ENCODE measurements at regions not wholly inside any gene's neighbourhood (a gene's known extent, or its start where the extent isn't known, plus 50 kb on each side); places are given as distances from the start of the nearest gene placed in this dataset.

- Histone ChIP-seq H3K27me3 (replicated peaks in 1 of 2; ENCODE audit: control insufficient read depth in 2 of 2, insufficient read depth in 2 of 2, low read length in 1 of 2) (no peaks in the 10 kb centered on the region), H3K9me3 (replicated peaks; ENCODE audit: control insufficient read depth, insufficient read depth, low read length) (no peaks in the 10 kb centered on the region), H2AFZ (ENCODE audit: control insufficient read depth, low read depth, low read length) (no peak overlapping the region), H3K27ac (ENCODE audit: control insufficient read depth, insufficient read depth) (no peak overlapping the region), H3K79me2 (ENCODE audit: control insufficient read depth, insufficient read depth, low read length) (no peaks in the 10 kb centered on the region), H3K4me2 (ENCODE audit: control insufficient read depth, insufficient read depth) (no peak overlapping the region), H4K20me1 (ENCODE audit: control insufficient read depth, insufficient read depth) (no peaks in the 10 kb centered on the region), H3K36me3 (ENCODE audit: control insufficient read depth in 2 of 2, insufficient read depth in 2 of 2, low read length in 1 of 2) (no peaks in the 10 kb centered on the region), H3K9ac (ENCODE audit: control insufficient read depth, insufficient read depth, low read length) (no peak overlapping the region), H3K4me3 (no peak overlapping the region), H3K4me1 (ENCODE audit: control insufficient read depth, insufficient read depth, low read length) (no peaks in the 10 kb centered on the region)
- SMC1A ChIA-PET (ENCODE audit: uncharacterized antibody, unreplicated experiment), result interaction anchor here (1.2 to 1.5 kb wide), 2 partner anchors 14 to 113 kb away, joined by 3 read pairs; no protein-coding TSS in a partner anchor
- POLR2A ChIA-PET, result no interaction called here
- DNase-seq (ENCODE audit: low read depth, low spot score), result no peak
- intact Hi-C loops (cut with micrococcal nuclease; ENCODE audit: unreplicated experiment), result no loop called here
- FAIRE-seq, result no peak
- CTCF ChIA-PET, result interaction anchor here (0.6 kb wide), 1 partner anchor 21 kb away, joined by 3 read pairs; no protein-coding TSS in a partner anchor
- RAD21 ChIA-PET (ENCODE audit: unreplicated experiment), result no interaction called here
- no peak for ATAC-seq
- BruUV-seq (replicated peaks), result no TSS peak
- in situ Hi-C loops (cut with MboI), result no loop called here
- TF ChIP-seq MAX (IDR thresholded peaks at IDR 0.05; ENCODE audit: low read depth, low read length), result no peak
- TF ChIP-seq NR2C1 (IDR thresholded peaks at IDR 0.05), result no peak
- no peak for TF ChIP-seq MEF2B (IDR thresholded peaks at IDR 0.05; ENCODE audit: partially characterized antibody, poor library complexity, severe bottlenecking)
- no peak for TF ChIP-seq CTCF (IDR thresholded peaks at IDR 0.05 in 2 of 3, conservative IDR thresholded peaks at IDR 0.05 in 1 of 3; ENCODE audit: control insufficient read depth in 2 of 3, extremely low read depth in 1 of 3, insufficient read depth in 1 of 3, low read depth in 3 of 3, low read length in 3 of 3)
- TF ChIP-seq EED (IDR thresholded peaks at IDR 0.05; ENCODE audit: low read depth), result no peak
- TF ChIP-seq ZBTB4 (CRISPR knock-in tag; IDR thresholded peaks at IDR 0.05), result no peak
- TF ChIP-seq ZNF207 (IDR thresholded peaks at IDR 0.05; ENCODE audit: borderline replicate concordance), result no peak
- TF ChIP-seq SMARCA5 (IDR thresholded peaks at IDR 0.05), result no peak
- no peak for TF ChIP-seq SMAD1 (IDR thresholded peaks at IDR 0.05; ENCODE audit: low read depth, partially characterized antibody)
- TF ChIP-seq IKZF1 (conservative IDR thresholded peaks at IDR 0.05), result no peak
- no peak for TF ChIP-seq POLR2AphosphoS2 (IDR thresholded peaks at IDR 0.05; ENCODE audit: low read depth, low read length)
- no peak for TF ChIP-seq CHD4 (IDR thresholded peaks at IDR 0.05)
- TF ChIP-seq NFXL1 (IDR thresholded peaks at IDR 0.05; ENCODE audit: borderline replicate concordance), result no peak
- TF ChIP-seq RELB (IDR thresholded peaks at IDR 0.05; ENCODE audit: low read depth), result no peak
- TF ChIP-seq JUND (IDR thresholded peaks at IDR 0.05; ENCODE audit: low read depth, low read length), result no peak
- no peak for TF ChIP-seq EP300 (IDR thresholded peaks at IDR 0.05; ENCODE audit: borderline replicate concordance in 1 of 2, control insufficient read depth in 1 of 2, low read depth in 2 of 2, low read length in 2 of 2)
Measured at GRCh38 chr3:8282541-8283165, 219.0 kb upstream of the LMCD1 start.
